GM18505 (cell line): ENCODE measurements at regions not wholly inside any gene's neighbourhood (a gene's known extent, or its start where the extent isn't known, plus 50 kb on each side); places are given as distances from the start of the nearest gene placed in this dataset.

Experiments
- ATAC-seq: cut with Tn5 transposase; IDR thresholded peaks from one replicate; pipeline ENCODE4 v1.9.1; 2021; ENCODE audit not compliant: unreplicated experiment
- POLR2A ChIP-seq: IDR thresholded peaks from 4 replicates; pipeline ENCODE4 v1.6.1; 2011; ENCODE audit warnings: borderline replicate concordance; ENCODE audit not compliant: insufficient read depth, insufficient read length; ENCODE audit errors: extremely low read depth

GRCh38 chr20:39116020-39116419 is 153.9 kb downstream of the DHX35 start:
- no peak for ATAC-seq
- no peak for TF ChIP-seq POLR2A

- ATAC-seq, result no peak
- TF ChIP-seq POLR2A, result no peak
Observed at GRCh38 chr20:39112178-39112743, 150.1 kb downstream of the DHX35 start.

- TF ChIP-seq POLR2A, result no peak
- ATAC-seq, result no peak
Observed at GRCh38 chr20:39111359-39112177, 149.4 kb downstream of the DHX35 start.

GRCh38 chr20:39110819-39111136 is 148.6 kb downstream of the DHX35 start:
- TF ChIP-seq POLR2A, result no peak
- ATAC-seq, result no peak

GRCh38 chr20:39109933-39110818 is 148.0 kb downstream of the DHX35 start:
- ATAC-seq, result no peak
- no peak for TF ChIP-seq POLR2A

GRCh38 chr20:39108746-39109145 is 146.6 kb downstream of the DHX35 start:
- no peak for TF ChIP-seq POLR2A
- no peak for ATAC-seq

GRCh38 chr20:39107741-39108140 is 145.6 kb downstream of the DHX35 start:
- TF ChIP-seq POLR2A, result no peak
- no peak for ATAC-seq

GRCh38 chr20:39106791-39107190 is 144.6 kb downstream of the DHX35 start:
- TF ChIP-seq POLR2A, result no peak
- no peak for ATAC-seq

GRCh38 chr20:39105551-39105950 is 143.4 kb downstream of the DHX35 start:
- ATAC-seq, result no peak
- no peak for TF ChIP-seq POLR2A

- no peak for ATAC-seq
- no peak for TF ChIP-seq POLR2A
Observed at GRCh38 chr20:39103732-39104131, 141.6 kb downstream of the DHX35 start.

GRCh38 chr20:39103305-39103704 is 141.2 kb downstream of the DHX35 start:
- TF ChIP-seq POLR2A, result no peak
- no peak for ATAC-seq

- no peak for ATAC-seq
- no peak for TF ChIP-seq POLR2A
Observed at GRCh38 chr20:39101895-39102294, 139.8 kb downstream of the DHX35 start.

GRCh38 chr20:39100691-39101090 is 138.5 kb downstream of the DHX35 start:
- ATAC-seq, result no peak
- no peak for TF ChIP-seq POLR2A
